HG03432 (cell line): ENCODE measurements at regions not wholly inside any gene's neighbourhood (a gene's known extent, or its start where the extent isn't known, plus 50 kb on each side); places are given as distances from the start of the nearest gene placed in this dataset.
"Not testable (repeated sequence)": the region's sequence is repeated elsewhere in the genome, so short reads cannot be mapped to it uniquely, and the experiment has no call there.

Experiments used
- ATAC-seq: cut with Tn5 transposase; IDR thresholded peaks from one replicate; pipeline ENCODE4 v1.9.1; 2021; ENCODE audit warnings: mild to moderate bottlenecking, moderate library complexity; ENCODE audit not compliant: unreplicated experiment

DNA sequence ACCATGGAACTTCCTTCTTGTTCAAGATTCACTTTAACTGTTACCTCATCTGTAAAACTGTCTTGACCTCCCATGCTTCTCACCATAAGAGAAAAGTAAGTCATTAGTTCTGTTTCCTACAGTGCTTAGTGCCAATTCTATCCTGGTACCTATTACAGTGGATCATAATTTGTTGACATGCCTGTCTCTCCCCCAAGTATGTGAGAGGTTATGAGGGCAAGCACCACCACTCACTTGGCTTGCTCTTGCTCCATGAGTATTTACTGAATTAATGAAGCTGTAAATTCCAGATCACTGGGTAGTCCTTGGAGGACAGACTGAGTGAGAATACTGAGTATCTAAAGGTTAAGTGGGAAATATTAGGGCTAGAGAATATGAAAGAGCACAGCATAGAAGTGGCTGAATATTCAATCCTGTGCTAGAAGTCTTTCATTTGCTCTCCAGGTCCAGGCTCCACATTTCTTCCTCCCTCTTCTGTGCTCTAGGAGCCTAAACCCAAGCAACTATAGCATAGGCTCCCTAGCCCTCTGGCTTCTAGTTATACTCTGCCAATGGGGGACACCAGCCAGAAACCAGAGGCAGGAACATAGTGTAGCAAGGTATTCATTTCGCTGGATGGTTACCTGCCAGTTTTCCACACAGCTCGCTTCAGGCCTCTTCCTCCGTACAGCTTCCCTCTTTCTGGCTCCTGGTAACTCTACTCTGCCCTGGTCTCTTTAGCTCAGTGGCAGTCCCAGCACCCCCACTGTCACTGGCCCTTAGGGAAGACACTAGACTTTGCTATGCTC, 118.2 kb upstream of the SLC5A12 start:
- ATAC-seq = no peak

DNA sequence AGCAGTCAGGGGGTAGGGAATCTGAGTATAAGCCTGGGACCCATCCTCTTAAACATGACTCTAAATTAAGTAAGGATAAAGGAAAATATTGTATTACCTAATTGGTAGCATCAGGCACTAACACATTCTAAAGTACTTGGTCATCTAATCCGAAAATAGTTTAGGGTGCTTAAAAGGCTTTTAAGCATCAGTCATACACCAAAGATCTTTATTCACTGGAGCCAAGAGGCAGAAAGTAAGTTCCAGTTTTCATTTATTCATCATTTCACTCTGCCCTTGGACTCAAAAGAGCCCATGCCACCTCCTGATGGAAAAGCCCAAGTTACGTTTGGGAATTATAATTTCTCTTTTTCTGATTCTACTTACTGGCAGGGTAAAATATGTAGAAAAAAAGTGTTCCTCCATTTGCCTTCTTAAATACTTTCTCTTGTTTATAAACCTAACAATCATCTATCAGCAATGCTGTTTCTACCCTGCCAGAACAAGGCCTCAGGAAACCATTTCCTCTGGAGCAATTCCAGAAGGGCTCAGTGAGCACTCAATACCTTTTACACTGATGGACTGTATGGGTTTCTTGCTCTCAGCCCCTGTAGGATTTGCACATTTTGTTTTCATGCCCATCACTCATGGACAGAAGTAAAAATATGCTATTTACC, 120.1 kb upstream of the SLC5A12 start:
- no peak for ATAC-seq

DNA sequence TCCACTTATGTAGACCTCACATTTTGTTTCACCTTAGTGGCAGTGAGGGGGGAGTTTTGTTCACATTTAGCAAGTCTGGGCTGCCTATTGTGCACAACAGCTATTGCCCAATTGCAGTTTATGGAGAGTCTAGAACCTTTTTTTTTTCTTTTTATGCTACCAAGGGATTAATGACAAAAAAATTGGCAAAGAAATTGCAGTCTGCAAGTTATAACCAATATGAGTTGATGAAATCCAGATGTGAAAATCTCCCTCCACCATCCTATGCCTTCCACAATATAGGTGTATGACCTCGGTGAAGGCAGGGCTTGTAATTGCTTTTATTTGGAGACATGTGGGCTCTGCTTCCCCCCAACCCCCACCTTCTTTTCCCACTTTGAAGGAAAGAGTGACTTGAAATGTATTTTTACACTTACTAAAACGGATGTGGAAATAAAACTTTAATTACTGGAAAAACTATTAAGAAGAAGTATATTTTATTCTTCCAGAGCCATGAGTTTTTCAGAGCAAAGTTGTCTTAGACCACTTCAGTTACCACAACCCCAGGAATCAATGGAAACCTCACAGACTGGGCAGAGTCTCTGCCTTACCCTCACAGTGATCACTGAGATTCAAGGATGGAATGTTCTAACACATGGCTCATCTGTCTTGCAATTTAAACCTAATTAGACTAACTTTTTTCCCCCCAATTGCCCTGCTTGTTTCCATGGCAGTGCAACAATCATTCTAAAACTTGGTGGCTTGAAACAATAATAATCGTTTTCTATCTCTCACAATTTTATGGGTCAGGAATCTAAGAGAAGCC, 120.8 kb upstream of the SLC5A12 start:
- no peak for ATAC-seq

DNA sequence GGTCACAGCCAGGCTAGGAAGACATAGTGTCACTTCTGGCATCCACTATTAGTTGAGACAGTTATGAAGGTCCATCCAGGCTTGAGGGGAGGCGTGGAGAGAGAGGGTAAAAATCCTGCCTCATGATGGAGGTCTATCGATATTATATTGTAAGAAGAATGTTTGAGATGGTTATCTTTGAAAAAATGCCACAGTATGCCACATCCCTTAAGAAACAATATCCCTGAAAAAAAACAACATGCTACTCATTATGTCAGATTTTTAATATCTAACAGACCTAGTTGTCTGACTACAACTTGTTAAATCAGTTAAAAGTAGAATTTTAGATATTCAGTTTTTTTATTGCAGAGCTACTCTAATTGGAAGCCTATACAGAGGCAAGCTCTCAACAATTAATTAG, 121.7 kb upstream of the SLC5A12 start:
- no peak for ATAC-seq

DNA sequence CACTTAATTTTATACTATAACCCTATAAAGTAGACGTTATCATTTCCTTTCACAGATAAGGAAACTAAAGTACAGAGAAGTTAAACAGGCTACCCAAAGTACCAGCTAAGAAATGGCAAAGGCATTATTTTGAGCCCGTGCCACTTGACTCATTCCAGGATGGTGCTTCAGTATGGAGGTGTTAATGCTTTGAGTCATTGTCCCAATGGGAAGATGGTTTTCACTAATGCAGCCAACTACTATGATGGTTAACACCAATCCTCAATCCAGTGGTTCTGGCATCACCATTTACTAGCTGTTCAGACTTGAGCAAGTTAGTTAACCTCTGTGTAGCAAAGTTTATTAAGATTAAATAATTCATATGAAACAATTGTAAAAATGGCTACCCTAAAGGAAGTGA, 123.1 kb upstream of the SLC5A12 start:
- no peak for ATAC-seq

DNA sequence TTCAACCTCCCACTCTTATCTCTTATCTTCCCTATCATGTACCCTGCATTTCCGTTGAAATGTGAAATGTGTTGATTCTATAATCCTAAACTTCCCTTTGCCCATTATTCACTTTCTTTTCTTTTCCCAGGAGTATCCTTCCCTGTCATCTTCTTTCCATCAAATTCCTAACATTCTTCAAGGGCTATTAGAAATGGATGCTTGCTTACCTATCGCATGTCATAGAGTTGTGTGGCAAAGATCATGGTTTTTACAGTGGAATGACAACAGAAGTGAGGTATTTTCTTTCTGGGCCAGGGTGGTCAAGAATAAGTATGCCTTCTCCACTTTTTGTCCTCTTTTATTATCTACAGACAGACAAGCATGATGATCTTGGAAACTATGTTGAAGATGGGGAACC, 124.4 kb upstream of the SLC5A12 start:
- no peak for ATAC-seq

DNA sequence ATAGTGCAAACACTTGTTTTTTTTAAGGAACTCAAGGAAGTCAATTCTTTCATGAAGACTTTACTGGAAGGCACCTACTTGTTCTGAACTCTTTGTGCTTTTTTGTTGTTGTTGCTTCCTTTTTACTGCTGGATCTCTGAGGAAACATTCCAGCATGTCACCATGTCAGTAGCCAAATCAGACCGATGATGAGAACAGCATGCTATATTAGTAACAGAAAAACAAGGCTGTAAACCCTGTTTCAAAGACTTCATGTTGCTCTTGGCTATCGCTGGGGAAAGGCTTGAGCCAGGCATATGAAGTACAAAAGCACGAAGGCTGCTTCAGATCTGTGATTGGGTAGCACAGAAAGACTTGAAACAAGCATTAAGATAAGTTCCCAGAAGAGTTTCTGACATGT, 125.6 kb upstream of the SLC5A12 start:
- no peak for ATAC-seq

DNA sequence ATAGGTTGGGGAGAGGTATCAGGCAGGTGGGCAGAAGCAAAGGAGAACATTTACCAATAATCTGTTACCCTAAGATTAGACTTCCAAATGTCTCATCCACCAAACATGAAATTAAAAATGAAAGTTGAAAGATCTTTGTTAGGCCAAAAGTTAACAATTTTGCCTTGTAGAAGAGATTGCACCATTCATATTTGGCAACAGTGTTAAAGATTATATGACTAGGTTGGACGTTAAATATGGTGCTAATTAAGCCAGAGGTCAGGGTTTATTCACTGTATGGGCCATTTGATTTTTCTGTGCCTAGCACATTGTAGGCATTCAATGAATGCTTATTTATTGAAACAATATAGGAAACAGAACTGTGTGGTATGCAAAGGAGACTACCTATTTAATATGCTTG, 126.1 kb upstream of the SLC5A12 start:
- ATAC-seq = no peak

DNA sequence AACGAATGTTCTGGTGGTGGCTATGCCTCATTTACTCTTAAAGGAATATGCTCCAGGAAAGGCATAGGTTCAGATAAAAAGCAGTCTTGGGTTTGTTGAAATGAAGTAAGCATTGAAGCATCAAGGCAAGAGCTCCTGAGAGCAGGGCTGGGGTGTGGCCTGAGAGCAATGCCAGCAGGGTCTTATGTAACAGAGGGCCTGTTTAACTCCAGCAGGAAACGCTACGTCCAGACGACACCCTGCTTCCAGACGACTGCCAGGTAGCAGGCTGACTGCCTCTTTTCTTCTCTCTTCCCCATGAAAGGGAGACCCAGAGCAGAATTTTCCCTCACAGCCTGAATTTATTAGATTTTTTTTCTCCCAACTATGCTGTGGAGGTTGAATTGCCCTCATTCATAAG, 127.2 kb upstream of the SLC5A12 start:
- ATAC-seq = no peak

DNA sequence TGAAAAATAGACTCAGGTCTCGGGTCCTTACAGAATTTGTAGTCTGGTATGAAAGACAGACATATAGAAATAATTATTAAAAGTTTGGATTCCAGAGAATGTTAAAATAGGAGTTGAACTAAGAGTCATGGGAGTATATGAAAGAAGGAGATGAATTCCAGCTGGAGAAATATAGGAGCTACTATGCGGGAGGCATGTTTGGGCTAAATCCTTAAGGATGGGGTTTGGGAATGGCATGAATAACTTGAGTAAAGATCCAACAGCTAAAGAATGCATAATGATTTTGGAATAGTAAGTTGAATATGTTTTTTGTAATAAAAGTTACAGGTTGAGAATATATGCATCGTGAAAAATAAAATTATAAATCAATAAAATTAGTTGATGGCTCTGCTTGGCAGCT, 129.4 kb upstream of the SLC5A12 start:
- ATAC-seq = no peak

DNA sequence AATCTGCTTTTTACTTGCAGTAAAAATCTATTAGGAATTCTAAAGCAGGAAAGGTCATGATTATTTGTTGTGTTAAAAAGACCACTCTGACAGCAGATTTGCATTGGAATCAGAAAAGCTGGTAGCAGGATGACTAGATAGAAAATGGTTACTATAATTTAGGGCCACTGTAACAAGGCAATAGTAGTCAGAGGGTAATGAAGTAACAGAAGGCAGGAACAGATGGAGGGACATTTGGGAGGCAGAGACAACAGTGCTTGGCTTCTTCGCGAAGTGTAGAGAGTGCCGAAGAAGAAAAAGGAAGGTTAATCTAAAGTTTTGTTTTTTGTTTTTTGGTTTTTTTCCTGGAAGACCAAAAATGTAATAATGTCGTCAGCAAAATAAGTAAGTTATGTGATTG, 129.8 kb upstream of the SLC5A12 start:
- no peak for ATAC-seq

DNA sequence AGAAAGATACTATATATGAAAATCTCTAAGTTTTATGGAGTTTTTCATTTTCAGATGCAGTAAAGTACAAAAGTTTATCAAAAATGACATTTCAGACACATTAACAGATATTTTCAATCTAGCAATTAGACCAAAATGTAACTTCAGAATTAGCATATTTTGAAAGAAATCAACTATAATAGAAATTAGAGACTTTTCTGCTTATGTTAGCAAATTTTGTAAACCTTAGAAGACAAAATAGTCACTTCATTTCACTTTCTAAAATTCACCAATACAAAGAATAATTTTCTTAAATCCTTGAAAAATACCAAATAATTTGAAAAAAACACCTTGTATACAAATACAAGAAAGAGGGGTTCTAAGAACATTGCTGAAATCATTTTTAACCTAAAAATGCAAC, 135.8 kb upstream of the FIBIN start:
- ATAC-seq = no peak

DNA sequence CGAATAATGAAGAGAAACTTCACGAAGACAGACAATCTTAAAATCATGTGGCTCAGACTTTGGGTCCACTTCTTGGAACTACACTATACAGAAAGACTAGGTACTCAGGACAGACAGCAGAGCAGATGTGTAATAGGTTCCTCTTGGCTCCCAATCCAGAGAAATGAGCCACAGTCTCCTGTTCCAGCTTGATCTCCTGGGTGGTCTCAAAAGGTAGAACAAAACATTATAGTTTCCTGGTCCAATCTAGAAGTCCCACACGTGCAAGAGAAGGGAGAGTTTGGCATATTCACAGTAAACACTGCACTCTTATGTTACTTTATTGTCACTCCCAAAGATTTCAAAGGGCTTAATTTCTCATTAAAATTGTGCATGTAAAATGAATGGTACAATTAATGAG, 134.5 kb upstream of the FIBIN start:
- ATAC-seq = no peak

DNA sequence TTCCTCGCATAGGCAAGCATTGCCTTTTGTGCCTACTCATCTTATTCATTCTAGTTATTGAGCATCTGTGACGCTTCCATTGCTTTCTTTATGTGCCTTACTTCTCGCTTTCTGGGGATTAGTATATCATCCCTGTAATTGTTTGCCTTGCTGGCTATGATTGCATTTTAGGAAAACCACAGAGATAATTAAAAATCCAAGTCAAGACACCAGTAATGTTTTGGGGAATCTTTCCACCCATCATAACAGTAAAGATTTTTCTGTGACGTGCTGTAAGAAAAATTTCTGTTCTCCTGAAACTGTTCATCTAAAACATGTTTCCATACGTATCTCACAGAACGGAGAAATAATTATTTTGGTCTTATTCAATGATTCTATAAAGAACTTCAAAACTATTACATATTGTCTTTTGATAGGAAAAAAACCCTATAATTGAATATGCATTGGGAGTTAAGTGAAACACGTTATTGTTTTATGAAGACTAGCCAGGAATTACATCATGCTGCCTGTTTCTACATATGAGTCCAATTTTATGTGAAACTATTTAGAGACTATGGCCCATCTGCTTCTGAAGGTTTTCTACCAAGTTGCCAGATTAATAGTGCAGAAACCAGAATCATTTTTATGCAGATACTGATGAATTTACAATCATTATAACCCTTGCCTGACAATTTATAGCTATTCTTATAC, 133.7 kb upstream of the FIBIN start:
- ATAC-seq = no peak

DNA sequence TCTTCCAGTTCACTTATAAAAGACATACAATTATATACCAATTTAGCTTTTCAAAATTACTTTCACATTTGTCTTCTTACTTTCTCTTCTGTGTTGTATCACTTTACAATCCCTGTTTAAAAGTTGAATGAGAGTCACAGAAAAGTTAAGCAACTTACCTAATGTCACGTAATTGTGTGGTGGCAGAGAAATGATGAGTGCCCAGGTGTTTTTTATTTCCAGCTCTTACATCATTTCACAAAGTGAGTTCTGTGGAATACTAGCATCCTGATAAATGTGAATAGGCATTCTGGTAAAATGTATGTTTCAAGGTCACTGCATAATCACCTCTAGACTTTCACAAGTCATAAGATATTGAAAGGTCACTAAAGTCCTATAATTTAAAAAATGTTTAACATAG, 133.0 kb upstream of the FIBIN start:
- ATAC-seq = no peak

DNA sequence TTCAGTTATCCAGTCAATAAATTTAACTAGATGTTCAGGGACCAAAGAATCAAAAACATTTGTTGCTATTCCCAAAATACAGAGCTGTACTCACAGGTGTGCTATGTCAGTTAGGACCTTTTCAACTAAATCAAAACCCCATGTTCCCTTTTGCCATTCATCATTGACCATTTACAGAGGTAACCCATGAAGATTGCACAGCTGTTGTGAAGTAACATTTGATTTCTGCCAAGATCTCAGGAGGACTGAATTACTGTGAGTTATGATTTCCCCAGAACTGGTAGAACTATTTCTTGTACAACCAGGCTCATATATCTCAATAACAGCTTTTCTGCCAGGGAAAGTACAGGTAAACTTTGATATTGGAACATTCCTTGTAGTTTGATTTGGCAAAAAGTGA, 131.1 kb upstream of the FIBIN start:
- ATAC-seq = no peak

DNA sequence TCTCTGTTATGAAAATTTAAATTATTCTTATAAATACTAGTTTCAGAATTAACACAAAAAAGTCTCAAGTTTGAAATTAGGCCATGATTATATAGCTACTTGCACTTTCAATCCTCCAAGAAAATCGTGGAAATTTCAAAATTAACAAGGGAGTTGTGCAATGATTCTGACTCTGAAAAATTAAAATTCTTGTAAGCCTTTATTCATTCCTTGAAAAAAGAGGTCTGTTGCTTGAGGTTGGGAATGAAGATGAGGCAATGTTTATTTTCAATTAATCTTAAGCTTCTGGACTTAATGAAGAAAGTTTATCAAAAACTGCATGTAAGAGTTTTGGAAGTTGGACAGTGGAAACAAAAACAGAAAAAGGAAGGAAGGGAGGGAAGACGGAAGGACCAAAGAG, 128.2 kb upstream of the FIBIN start:
- ATAC-seq = no peak

DNA sequence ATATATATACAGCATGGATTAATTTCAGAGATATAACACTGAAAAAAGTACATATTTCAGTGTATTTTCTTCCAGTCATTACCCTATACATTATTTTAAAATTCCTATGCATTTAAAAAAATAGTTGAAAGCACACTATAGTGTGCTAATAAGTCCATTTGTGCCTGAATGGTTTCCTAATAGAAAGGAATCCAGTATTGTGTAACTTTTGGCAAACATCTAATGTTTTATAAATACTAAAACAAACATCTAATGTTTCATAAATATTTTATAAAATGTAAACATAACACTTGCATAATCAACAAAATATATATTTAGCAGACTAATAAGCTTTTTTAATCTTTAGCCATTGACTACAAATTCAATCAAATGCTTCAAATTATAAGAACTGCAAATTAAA, 126.6 kb upstream of the FIBIN start:
- no peak for ATAC-seq

DNA sequence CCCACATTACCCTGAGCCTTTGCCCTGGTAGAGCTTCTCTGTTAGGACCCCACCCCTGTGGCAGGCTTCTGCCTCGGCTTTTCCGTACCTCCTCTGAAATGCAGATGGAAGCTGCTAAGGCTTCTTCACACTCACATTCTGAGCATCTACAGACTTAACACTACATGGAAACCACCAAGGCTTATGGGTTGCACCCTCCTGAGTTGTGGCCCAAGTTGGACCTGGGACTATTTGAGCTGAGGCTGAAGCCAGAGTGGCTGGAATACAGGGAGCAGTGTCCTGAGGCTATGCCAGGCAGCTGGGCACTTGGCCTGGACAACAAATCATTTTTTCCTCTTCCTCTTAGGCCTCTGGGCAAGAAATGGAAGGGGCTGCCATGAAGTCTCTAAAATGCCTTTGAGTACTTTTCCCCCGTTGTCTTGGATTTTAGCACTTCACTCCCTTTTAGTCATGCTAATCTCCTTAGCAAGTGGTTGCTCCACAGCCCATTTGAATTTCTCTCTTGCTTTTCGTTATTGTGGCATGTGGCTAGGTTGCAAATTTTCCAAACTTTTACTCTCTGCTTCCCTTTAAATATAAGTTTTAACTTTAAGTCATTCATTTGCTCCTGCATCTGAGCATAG, 114.8 kb upstream of the FIBIN start:
- ATAC-seq = no peak

DNA sequence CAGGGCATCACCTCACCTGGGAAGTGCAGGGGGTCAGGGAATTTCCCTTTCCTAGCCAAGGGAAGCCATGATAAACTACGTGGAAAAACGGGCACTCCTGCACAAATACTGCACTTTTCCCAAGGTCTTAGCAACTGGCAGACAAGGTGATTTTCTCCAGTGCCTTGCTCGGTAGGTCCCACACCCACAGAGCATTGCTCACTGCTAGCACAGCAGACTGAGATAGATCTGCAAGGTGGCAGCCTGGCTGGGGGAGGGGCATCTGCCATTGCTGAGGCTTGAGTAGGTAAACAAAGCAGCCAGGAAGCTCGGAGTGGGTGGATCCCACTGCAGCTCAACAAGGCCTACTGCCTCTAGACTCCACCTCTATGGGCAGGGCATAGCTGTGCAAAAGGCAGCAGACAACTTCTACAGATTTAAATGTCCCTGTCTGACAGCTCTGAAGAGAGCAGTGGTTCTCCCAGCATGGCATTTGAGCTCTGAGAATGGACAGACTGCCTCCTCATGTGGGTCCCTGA, 111.5 kb upstream of the FIBIN start:
- ATAC-seq = not testable (repeated sequence)

DNA sequence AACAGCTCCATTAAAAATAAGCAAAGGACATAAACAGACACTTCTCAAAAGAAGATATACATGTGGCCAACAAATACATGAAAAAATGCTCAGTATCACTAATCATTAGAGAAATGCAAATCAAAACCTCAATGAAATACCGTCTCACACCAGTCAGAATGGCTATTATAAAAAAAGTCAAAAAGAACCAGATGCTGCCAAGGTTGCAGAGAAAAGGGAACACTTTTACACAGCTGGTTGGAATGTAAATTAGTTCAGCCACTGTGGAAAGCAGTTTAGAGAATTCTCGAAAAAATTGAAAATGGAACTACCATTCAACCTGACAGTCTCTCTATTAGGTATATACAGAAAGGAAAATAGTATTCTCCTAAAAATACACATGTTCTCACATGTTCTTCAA, 102.4 kb upstream of the FIBIN start:
- no peak for ATAC-seq
